ENCODE measurements at regions not wholly inside any gene's neighbourhood (a gene's known extent, or its start where the extent isn't known, plus 50 kb on each side); places are given as distances from the start of the nearest gene placed in this dataset.

GRCh38 chr3:68162644-68163043, 508.2 kb upstream of the SUCLG2 start:
- DNase-seq (ENCODE audit: low read depth), result no peak

DNA sequence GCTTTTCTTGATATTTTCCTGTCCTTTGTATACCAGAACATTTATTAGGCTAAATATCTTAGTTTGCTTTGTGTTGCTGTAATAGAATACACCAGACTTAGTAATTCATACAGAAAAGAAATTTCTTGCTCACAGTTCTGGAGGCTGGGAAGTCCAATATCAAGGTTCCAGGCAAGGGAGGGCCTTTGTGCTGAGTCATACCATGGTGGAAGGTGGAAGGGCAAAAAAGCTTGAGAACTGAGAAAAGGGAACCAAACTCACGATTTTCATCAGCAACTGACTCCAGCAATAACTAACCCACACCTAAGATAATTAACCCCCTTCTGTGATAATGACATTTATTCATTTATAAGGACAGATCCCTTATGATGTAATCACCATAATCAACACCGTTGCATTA, 496.9 kb upstream of the SUCLG2 start:
- DNase-seq (ENCODE audit: low read depth), result no peak

DNA sequence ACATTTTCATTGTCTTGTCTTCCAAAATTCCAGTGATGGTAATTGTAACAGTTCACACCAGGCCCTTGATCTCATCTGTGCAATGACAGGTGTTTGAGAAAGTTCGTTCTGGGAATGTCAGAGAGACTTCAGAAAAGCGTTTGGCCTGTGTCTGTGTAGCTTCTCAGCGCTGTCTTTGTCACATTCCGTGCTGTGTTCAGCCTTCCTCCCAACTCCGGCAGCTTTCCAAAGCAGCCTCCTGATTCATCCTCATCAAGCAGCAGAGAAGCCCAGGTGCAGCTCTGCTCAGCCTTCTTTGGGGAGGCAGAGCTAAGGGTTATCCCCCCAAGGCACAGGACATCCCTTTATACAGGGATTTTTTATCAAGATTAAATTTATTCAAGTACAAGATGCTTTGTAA, 494.0 kb upstream of the SUCLG2 start:
- DNase-seq (ENCODE audit: low read depth), result no peak

GRCh38 chr3:68142441-68142840, 488.0 kb upstream of the SUCLG2 start:
- DNase-seq (ENCODE audit: low read depth), result no peak

GRCh38 chr3:68139897-68140296, 485.5 kb upstream of the SUCLG2 start:
- DNase-seq (ENCODE audit: low read depth), result no peak

DNA sequence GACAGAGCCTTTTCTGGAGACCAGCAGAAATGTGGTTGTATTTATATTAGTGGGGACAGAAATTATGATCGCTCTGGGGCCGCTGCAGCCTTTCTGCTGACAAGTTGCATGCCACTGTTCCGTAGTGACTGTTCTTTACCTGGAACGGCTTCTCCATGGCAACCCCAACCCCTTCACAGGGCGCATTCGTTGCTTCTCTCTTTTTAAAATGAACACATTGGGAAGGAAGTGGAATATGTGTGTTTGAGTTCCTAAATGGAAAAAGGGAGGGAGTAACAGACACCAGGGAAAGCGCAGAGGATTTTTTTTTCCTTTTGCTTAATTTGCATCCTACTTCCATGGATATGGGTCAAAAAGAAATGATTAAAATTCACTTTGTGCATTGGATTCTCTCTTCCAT, 482.0 kb upstream of the SUCLG2 start:
- no peak for DNase-seq (ENCODE audit: low read depth)

- DNase-seq (ENCODE audit: low read depth), result no peak
These were observed 480.7 kb upstream of the SUCLG2 start for GRCh38 chr3:68135067-68135466.

DNA sequence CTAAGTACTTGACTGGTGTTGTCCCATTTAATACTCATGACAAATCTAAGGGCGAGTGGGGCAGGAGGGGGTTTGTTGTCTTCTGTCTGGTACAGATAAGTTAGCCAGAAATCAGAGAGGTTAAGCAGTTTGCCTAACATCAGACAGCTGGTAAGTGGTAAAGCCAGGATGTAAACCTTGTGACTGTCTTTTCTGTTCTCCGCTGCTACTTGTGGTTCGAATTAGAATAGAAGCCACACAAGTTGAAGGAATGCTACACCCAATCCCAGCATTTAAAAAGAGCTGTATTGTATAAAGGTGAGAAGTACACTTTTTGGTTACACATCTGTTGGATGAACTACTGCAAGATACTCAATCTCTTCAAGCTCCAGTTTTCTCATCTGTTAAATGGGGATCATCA, 474.7 kb upstream of the SUCLG2 start:
- DNase-seq (ENCODE audit: low read depth), result no peak

DNA sequence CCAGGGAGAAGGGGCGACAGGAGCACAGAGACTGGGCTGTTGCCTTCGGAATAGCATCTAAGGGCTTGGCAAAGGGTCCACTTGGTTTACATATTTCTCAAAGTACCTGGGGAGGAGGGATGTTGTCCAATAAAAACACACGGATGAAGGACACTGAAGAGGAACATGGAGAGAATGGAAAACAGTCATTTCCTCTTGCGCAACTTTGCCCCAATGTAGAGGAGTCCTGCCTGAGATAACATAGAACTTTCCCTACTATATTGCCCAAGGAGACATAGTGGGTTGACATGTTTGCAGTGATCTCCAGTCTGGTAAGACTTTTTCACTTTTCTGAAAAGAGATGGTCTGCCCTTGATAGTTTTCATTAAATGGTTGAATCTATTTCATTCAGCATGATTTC, 468.8 kb upstream of the SUCLG2 start:
- no peak for DNase-seq (ENCODE audit: low read depth)

GRCh38 chr3:68121287-68121686, 466.9 kb upstream of the SUCLG2 start:
- DNase-seq (ENCODE audit: low read depth), result no peak

DNA sequence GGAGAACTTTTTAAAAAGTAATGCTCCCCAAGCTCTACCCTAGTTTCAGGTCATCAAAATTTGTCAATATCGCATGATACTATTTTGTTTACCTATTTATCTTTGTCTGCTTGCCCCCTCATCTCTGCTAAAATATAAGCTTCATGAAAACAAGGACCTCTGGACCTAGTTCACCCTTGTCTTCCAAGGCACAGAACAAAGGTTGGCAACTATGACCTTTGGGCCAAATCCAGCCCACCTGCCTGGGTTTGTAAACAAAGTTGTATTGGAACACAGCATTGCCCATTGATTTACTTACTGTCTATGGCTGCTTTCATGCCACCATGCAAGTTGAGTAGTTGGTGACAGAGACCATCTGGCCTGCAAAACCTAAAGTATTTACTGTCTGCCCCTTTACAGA, 462.2 kb upstream of the SUCLG2 start:
- DNase-seq (ENCODE audit: low read depth), result no peak

DNA sequence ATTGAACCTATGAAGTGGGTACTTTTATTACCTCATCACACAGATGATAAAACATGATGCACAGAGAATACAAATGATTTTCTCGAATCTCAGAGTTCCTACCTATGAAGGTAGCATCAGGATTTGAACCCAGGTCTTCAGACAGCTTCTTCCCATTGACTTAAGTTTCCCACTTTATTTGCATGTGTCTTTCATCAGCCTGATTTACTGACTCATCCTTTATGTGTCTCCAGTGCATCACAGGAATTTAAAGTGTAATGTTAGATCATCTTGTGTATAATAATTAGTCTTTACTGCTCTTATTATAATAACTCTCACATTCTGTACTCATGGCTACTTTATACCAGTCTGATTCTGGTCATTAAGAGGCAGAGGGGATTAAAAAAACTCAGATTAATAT, 449.4 kb upstream of the SUCLG2 start:
- no peak for DNase-seq (ENCODE audit: low read depth)

DNA sequence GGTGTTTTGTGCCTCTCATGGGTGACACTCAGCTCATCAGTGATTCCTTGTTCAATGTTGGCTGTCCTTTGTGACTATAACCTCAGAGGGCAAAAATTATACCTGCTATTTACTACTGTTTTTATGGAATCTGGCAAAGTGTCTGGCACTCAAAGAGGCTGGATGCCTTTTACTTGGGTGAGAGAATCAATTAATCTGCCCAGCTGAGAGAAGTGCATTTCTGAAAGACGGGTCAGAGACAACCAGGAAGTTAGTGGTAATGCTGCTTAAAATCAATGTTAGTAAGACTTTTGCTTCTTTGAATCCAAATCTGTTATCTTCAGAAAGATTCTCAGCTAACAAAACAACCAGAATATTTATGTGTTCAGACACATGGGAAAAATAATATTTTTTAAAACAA, 436.2 kb upstream of the SUCLG2 start:
- no peak for DNase-seq (ENCODE audit: low read depth)

DNA sequence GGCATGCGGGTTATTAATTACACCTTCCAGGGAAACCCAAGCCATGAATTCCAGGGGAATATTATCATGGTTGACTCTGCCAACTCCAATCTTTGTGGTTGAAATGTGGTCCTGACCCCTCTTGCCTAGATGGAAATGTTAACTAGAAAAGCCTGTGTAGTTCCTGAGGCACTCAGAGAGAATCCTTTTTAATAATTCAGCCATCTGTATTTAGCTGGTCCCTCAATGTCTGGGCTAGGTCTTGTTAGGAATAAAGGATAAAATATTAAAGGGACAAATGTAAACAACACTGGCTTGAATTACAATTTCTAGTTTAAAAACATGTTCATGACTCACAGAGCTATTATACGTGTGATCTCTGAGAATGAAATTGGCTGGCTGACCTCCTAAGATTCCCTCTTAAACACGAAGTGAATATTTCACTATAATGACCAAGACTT, 435.2 kb upstream of the SUCLG2 start:
- peak; percentile 44 for DNase-seq (ENCODE audit: low read depth)

GRCh38 chr3:68088636-68089035, 434.2 kb upstream of the SUCLG2 start:
- no peak for DNase-seq (ENCODE audit: low read depth)

GRCh38 chr3:68088216-68088615, 433.8 kb upstream of the SUCLG2 start:
- no peak for DNase-seq (ENCODE audit: low read depth)

GRCh38 chr3:68072062-68072461, 417.6 kb upstream of the SUCLG2 start:
- no peak for DNase-seq (ENCODE audit: low read depth)

- no peak for DNase-seq (ENCODE audit: low read depth)
These were observed 415.8 kb upstream of the SUCLG2 start for GRCh38 chr3:68070186-68070585.

GRCh38 chr3:68067314-68067713, 412.9 kb upstream of the SUCLG2 start:
- no peak for DNase-seq (ENCODE audit: low read depth)

- no peak for DNase-seq (ENCODE audit: low read depth)
These were observed 408.5 kb upstream of the SUCLG2 start for GRCh38 chr3:68062926-68063325.

GRCh38 chr3:68060910-68061309, 406.5 kb upstream of the SUCLG2 start:
- no peak for DNase-seq (ENCODE audit: low read depth)

DNA sequence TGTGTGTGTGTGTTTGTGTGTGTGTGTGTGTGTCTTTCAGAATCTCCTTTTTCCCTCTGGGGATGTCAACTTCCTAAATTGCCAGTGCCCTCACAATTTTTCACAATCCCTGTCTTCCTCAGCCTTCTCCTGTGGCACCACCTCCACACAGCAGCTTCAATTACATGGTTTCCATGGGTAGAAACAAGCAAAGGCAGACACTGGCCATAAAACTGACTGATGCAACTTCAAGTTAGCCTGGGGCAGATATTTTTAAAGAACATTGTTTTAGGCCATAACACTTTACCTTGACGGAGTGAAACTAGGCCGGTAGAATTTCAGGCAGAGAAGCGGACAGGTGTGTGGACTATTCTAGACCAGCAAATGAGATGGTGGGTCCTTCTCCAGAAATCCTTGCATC, 405.8 kb upstream of the SUCLG2 start:
- no peak for DNase-seq (ENCODE audit: low read depth)

DNA sequence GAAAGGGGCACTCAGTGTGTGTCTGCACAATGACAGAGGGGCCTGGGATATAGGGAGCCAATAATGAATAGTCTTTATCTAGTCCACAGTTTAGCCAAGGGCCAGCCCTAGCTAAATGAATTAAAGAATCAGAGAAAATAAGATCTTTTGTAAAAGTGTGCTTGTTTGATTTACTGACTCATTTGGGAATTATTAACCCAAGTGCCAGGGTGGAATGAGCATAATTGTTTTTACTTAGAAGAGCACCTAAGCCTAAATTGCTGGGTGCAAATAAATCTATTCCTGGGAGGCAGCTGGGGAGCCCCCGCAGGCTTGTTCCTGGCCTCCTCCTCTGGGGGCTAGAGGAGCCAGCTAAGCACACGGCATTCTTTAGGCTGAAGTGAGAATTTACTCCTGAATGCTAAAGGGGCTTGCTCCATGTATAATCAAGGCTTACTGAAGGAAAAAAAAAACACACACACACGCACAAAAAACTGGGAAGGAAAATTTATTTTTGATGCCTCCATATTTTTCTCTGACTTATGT, 405.3 kb upstream of the SUCLG2 start:
- DNase-seq (ENCODE audit: low read depth), result no peak

- no peak for DNase-seq (ENCODE audit: low read depth)
These were observed 403.4 kb upstream of the SUCLG2 start for GRCh38 chr3:68057637-68058320.
